ENCODE measurements at regions not wholly inside any gene's neighbourhood (a gene's known extent, or its start where the extent isn't known, plus 50 kb on each side); places are given as distances from the start of the nearest gene placed in this dataset.

DNA sequence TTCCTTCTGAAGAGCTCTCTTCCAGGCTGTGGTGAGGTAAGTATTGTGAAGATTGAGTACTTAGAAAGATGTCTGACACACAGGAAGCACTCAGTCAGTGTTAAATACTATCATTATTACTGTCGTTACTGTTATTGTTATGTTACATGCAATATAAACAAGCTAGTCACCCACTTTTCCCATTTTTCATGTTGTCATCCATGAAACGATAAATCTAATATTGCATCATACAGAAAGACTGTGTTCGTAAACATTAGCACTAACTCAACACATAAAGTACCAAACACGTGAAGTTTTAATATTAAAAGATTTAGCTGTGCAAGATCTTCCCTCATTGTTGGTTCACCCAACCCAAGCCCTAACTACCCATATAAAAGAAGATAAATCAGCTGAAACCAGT lies 109.2 kb upstream of the NRSN1 start:
- TF ChIP-seq, protein P1, sequence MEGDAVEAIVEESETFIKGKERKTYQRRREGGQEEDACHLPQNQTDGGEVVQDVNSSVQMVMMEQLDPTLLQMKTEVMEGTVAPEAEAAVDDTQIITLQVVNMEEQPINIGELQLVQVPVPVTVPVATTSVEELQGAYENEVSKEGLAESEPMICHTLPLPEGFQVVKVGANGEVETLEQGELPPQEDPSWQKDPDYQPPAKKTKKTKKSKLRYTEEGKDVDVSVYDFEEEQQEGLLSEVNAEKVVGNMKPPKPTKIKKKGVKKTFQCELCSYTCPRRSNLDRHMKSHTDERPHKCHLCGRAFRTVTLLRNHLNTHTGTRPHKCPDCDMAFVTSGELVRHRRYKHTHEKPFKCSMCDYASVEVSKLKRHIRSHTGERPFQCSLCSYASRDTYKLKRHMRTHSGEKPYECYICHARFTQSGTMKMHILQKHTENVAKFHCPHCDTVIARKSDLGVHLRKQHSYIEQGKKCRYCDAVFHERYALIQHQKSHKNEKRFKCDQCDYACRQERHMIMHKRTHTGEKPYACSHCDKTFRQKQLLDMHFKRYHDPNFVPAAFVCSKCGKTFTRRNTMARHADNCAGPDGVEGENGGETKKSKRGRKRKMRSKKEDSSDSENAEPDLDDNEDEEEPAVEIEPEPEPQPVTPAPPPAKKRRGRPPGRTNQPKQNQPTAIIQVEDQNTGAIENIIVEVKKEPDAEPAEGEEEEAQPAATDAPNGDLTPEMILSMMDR (IDR thresholded peaks at IDR 0.05), result no peak
- Mint-ChIP-seq H3K4me3 (ENCODE audit: unreplicated experiment) (no peak overlapping the region), H3K27ac (ENCODE audit: unreplicated experiment) (no peak overlapping the region), H3K9me3 (ENCODE audit: unreplicated experiment) (peaks cover 9% of the 10 kb centered on the region), H3K4me1 (ENCODE audit: unreplicated experiment) (no peaks in the 10 kb centered on the region), H3K27me3 (ENCODE audit: unreplicated experiment) (no peaks in the 10 kb centered on the region), H3K36me3 (ENCODE audit: unreplicated experiment) (no peaks in the 10 kb centered on the region)
- no peak for DNase-seq (ENCODE audit: extremely low spot score, unreplicated experiment)

DNA sequence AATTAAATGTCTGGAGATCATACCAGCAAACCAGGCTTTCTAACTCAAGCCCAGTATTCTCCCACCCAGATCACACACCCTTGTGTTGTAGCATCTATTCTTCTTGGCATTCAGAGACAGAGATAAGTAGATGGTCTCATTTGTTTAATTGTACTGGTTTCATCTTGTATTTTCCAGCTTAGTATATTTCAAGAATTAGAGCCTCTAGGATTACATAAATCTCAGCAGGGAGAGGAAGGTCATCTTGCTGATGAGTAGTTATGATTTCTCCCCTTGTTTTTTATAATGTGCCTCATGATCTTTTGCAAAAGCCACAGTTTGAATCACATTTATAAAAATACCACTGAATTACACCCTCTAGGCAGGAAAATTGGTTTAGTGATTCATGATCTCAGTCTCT lies 106.6 kb upstream of the NRSN1 start:
- no peaks in the 10 kb centered on the region for H3K36me3 Mint-ChIP-seq (ENCODE audit: unreplicated experiment)
- no peaks in the 10 kb centered on the region for H3K9me3 Mint-ChIP-seq (ENCODE audit: unreplicated experiment)
- no peaks in the 10 kb centered on the region for H3K4me1 Mint-ChIP-seq (ENCODE audit: unreplicated experiment)
- H3K4me3 Mint-ChIP-seq (ENCODE audit: unreplicated experiment), result no peak overlapping the region
- TF ChIP-seq, protein P1 (IDR thresholded peaks at IDR 0.05), result no peak
- no peaks in the 10 kb centered on the region for H3K27me3 Mint-ChIP-seq (ENCODE audit: unreplicated experiment)
- H3K27ac Mint-ChIP-seq (ENCODE audit: unreplicated experiment), result no peak overlapping the region
- no peak for DNase-seq (ENCODE audit: extremely low spot score, unreplicated experiment)

GRCh38 chr6:24019830-24020229 lies 106.2 kb upstream of the NRSN1 start:
- no peaks in the 10 kb centered on the region for H3K27me3 Mint-ChIP-seq (ENCODE audit: unreplicated experiment)
- TF ChIP-seq, protein P1 (IDR thresholded peaks at IDR 0.05), result no peak
- no peaks in the 10 kb centered on the region for H3K9me3 Mint-ChIP-seq (ENCODE audit: unreplicated experiment)
- H3K36me3 Mint-ChIP-seq (ENCODE audit: unreplicated experiment), result no peaks in the 10 kb centered on the region
- no peak overlapping the region for H3K27ac Mint-ChIP-seq (ENCODE audit: unreplicated experiment)
- no peaks in the 10 kb centered on the region for H3K4me1 Mint-ChIP-seq (ENCODE audit: unreplicated experiment)
- DNase-seq (ENCODE audit: extremely low spot score, unreplicated experiment), result no peak
- H3K4me3 Mint-ChIP-seq (ENCODE audit: unreplicated experiment), result no peak overlapping the region

GRCh38 chr6:24026050-24026449 lies 100.0 kb upstream of the NRSN1 start:
- TF ChIP-seq, protein P1 (IDR thresholded peaks at IDR 0.05), result no peak
- Mint-ChIP-seq H3K4me1 (ENCODE audit: unreplicated experiment) (no peaks in the 10 kb centered on the region), H3K27me3 (ENCODE audit: unreplicated experiment) (no peaks in the 10 kb centered on the region), H3K36me3 (ENCODE audit: unreplicated experiment) (no peaks in the 10 kb centered on the region), H3K9me3 (ENCODE audit: unreplicated experiment) (peaks cover 14% of the 10 kb centered on the region), H3K4me3 (ENCODE audit: unreplicated experiment) (no peak overlapping the region), H3K27ac (ENCODE audit: unreplicated experiment) (no peak overlapping the region)
- DNase-seq (ENCODE audit: extremely low spot score, unreplicated experiment), result no peak

- DNase-seq (ENCODE audit: extremely low spot score, unreplicated experiment), result no peak
- Mint-ChIP-seq H3K27me3 (ENCODE audit: unreplicated experiment) (no peaks in the 10 kb centered on the region), H3K27ac (ENCODE audit: unreplicated experiment) (no peak overlapping the region), H3K4me1 (ENCODE audit: unreplicated experiment) (no peaks in the 10 kb centered on the region), H3K36me3 (ENCODE audit: unreplicated experiment) (no peaks in the 10 kb centered on the region), H3K9me3 (ENCODE audit: unreplicated experiment) (peaks cover 29% of the 10 kb centered on the region), H3K4me3 (ENCODE audit: unreplicated experiment) (no peak overlapping the region)
- TF ChIP-seq, protein P1 (IDR thresholded peaks at IDR 0.05), result no peak
Observed at GRCh38 chr6:24031496-24031895, 94.5 kb upstream of the NRSN1 start.

All from osteocyte (in vitro differentiated cells).